HG03520 (cell line): ENCODE measurements at regions not wholly inside any gene's neighbourhood (a gene's known extent, or its start where the extent isn't known, plus 50 kb on each side); places are given as distances from the start of the nearest gene placed in this dataset.

Experiments
- ATAC-seq: cut with Tn5 transposase; IDR thresholded peaks from one replicate; pipeline ENCODE4 v1.9.1; 2021; ENCODE audit warnings: mild to moderate bottlenecking, moderate library complexity; ENCODE audit not compliant: unreplicated experiment

GRCh38 chr17:12575641-12576040, 90.0 kb upstream of the MYOCD start:
- no peak for ATAC-seq

GRCh38 chr17:12579288-12579687, 86.4 kb upstream of the MYOCD start:
- ATAC-seq, result no peak

DNA sequence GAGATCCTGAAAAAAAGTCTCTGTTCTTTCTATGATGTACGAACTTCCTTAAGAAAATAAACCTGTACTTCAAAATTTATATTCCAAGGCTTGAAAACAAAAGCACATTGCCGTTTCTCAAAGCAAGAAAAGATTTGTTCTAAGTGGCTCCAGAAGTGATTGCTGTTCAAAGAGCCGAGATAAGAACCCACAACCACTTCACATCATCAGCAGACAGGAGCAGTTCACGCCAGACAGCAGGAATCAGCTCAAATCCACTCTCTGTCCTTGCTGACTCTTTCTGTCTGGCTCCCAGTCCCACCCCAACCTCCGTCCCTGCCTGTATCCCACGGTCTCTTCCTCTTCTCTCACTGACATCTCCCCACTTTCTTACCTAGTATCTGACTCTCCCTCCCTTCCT, 85.0 kb upstream of the MYOCD start:
- ATAC-seq, result no peak

DNA sequence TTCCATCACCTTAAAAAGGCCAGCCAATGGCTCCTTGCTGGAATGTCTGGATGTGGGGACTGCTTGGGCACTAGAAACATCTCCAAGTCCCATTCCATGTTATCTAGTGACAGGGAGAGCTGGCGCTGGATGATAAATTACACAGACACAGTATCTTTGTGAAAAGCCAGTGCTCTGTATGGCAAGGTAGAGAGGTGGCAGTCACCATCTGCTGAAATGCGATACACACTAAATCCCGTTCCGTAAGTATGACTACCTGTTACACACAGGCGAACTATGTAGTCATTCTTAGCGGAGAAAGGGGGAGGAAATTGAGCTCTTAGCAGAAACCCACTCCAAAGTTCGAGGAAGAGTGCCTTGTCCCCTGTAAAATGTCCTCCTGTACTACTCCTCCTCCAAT, 81.0 kb upstream of the MYOCD start:
- no peak for ATAC-seq

GRCh38 chr17:12588531-12588930, 77.2 kb upstream of the MYOCD start:
- ATAC-seq, result no peak

- no peak for ATAC-seq
Measured at GRCh38 chr17:12590417-12590816, 75.3 kb upstream of the MYOCD start.

GRCh38 chr17:12591021-12591735, 74.5 kb upstream of the MYOCD start:
- ATAC-seq, result no peak

DNA sequence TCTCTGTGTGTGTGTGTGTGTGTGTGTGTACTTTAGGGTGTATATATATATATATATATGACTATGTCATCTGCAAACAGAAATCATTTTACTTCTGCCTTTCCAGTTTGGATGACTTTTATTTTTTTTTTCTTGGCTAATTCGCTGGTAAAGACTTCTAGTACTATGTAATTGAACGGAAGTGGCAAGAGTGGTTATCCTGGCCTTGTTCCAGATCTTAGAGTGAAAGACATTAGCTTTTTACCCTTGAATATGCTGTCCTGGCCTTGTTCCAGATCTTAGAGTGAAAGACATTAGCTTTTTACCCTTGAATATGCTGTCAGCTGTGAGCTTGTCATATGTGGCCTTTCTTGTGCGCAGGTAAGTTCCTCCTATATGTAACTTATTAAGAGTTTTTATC, 72.7 kb upstream of the MYOCD start:
- no peak for ATAC-seq

- ATAC-seq, result no peak
Measured at GRCh38 chr17:12596961-12597360, 68.7 kb upstream of the MYOCD start.

DNA sequence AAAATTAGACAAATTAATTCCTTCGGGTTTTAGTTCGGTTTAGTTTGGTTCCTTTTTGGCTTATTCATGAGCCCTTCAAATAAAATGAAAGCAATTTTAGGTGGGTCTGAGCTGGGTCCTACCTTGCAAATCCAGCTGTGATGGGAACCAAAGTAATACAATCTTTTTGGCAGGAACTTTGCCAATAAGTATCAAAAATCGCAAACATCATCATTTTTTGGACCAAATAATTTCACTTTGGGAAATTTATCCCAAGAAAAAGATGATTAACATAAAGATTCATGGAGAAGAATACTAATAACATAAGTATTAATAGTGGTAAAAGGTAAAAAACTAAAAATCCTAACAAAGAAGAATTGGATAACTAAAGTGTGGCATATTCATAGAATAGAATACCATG, 67.8 kb upstream of the MYOCD start:
- ATAC-seq, result no peak

GRCh38 chr17:12599186-12599920, 66.3 kb upstream of the MYOCD start:
- no peak for ATAC-seq

DNA sequence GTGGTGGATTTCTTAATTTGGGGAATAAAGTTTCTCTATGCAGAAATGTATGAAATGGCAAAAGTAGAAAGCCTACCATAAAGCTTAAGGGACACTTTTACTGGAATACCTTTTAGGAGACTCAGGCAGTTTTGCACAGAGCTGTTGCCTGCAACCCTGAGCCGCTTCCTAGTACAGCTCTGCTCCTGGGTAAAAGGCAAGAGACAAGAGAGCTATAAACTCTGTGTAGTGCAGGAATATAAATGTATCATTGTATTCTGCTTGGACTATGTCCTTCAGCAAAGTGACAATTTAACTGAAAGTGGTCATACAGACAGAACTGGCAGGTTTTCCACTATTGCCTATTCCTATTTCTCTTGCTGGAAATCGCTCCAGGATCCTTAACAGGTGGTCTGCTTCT, 65.3 kb upstream of the MYOCD start:
- no peak for ATAC-seq

DNA sequence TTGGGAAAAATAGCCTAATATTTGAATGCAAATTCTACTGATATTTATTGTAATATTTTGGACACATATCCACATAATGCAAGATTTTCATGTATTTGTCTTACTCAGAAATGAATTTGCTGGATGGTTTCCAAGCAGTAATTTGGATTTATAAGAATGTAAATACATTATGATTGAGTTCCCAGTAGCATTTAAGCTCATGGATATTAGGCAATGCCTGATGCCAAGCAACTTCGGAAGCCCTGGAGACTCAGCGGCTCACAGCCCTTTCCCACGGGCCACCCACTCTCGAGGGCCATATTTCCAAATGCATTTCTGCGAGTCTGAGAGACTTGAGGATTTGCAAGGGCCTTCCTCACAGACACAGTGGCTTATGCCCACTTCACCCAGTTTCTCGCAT, 62.1 kb upstream of the MYOCD start:
- no peak for ATAC-seq

DNA sequence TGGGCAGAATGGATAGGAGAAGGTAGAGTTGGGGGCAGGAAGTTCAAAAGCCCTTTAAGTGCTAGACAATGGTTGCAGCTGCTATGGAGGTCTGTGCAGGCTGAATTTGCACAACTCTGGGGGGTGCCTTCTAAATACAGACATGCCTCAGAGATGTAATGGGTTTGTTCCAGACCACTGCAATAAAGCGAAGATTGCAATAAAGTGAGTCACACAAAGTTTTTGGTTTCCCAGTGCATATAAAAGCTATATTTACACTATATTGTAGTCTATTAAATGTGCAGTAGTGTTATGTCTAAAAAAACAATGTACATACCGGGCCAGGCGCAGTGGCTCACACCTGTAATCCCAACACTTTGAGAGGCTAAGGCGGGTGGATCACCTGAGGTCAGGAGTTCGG, 60.5 kb upstream of the MYOCD start:
- ATAC-seq, result no peak

- ATAC-seq, result no peak
Measured at GRCh38 chr17:12613566-12613965, 52.1 kb upstream of the MYOCD start.
